ENCODE measurements at regions not wholly inside any gene's neighbourhood (a gene's known extent, or its start where the extent isn't known, plus 50 kb on each side); places are given as distances from the start of the nearest gene placed in this dataset.

DNA sequence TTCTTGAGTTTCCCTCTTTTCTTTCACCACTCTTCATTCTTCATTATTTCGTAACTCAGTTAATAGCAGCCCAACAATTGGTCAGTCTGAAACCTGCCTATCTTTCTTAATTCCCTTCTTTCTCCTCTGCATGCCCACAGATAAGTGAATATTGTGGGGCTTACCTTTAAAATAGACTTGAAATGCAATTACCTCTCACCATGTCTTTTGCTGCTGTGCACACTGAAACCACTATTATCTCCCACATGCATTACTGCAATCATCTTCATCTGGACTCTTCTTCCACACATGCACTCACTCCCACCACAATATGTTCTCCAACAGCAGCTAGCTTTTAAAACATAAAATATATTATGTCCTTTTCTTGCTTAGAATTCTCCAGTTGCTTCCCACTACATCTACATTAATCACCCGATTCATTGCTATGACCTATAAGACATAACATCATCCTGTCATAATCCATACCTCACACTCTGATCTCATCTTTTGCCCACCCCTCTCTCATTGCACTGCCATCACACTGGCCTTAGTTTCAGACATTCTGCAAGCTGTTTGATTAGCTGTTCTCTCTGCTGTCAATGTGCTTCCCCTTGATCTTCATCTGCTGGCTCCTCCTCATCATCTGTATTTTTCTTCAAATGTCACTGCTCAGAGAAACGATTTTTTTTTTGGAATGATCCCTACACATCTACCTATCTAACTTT is 304.8 kb downstream of the PTPRC start:
- ChIA-PET RAD21 (ENCODE audit: unreplicated experiment) (no interaction called here), CTCF (no interaction called here), POLR2A (no interaction called here), SMC1A (ENCODE audit: uncharacterized antibody, unreplicated experiment) (no interaction called here)
- no peaks in the 10 kb centered on the region for H3K4me1 ChIP-seq (ENCODE audit: control insufficient read depth, insufficient read depth, low read length)
- no peaks in the 10 kb centered on the region for H3K79me2 ChIP-seq (ENCODE audit: control insufficient read depth, insufficient read depth, low read length)
- H3K36me3 ChIP-seq (ENCODE audit: control insufficient read depth in 2 of 2, insufficient read depth in 2 of 2, low read length in 1 of 2): no peaks in the 10 kb centered on the region
- H3K9me3 ChIP-seq (replicated peaks; ENCODE audit: control insufficient read depth, insufficient read depth, low read length): no peaks in the 10 kb centered on the region; the same call in 1 of the 3 replicates
- ATAC-seq: no peak
- no peak overlapping the region for H3K27ac ChIP-seq (ENCODE audit: control insufficient read depth, insufficient read depth)
- H3K4me2 ChIP-seq (ENCODE audit: control insufficient read depth, insufficient read depth): no peak overlapping the region
- TF ChIP-seq NR2C1 (IDR thresholded peaks at IDR 0.05) (no peak), NFXL1 (IDR thresholded peaks at IDR 0.05; ENCODE audit: borderline replicate concordance) (no peak), SIN3A (IDR thresholded peaks at IDR 0.05; ENCODE audit: low read depth, low read length) (no peak), YY1 (IDR thresholded peaks at IDR 0.05; ENCODE audit: low read depth, low read length) (no peak), SMAD5 (IDR thresholded peaks at IDR 0.05; ENCODE audit: low read depth) (no peak), ZBED1 (IDR thresholded peaks at IDR 0.05; ENCODE audit: borderline replicate concordance) (no peak), LARP7 (IDR thresholded peaks at IDR 0.05) (no peak), ATF7 (IDR thresholded peaks at IDR 0.05; ENCODE audit: low read depth) (no peak), HDGF (IDR thresholded peaks at IDR 0.05) (no peak), TARDBP (IDR thresholded peaks at IDR 0.05; ENCODE audit: borderline replicate concordance) (no peak)
- FAIRE-seq: no peak
- 37% methylated on average over 3 of the region's 3 CpGs for whole genome bisulfite sequencing (ENCODE audit: insufficient coverage, insufficient replicate concordance, low lambda C conversion rate, missing lambda C conversion rate)
- H3K9ac ChIP-seq (ENCODE audit: control insufficient read depth, insufficient read depth, low read length): no peak overlapping the region
- no peaks in the 10 kb centered on the region for H4K20me1 ChIP-seq (ENCODE audit: control insufficient read depth, insufficient read depth)
- in situ Hi-C loops (cut with MboI) (no loop called here), intact Hi-C loops (cut with micrococcal nuclease; ENCODE audit: unreplicated experiment) (no loop called here)
- H3K27me3 ChIP-seq (replicated peaks in 1 of 2; ENCODE audit: control insufficient read depth in 2 of 2, insufficient read depth in 2 of 2, low read length in 1 of 2): no peaks in the 10 kb centered on the region
- DNase-seq (ENCODE audit: low read depth, low spot score): no peak
- BruUV-seq (replicated peaks): no TSS peak
- no peak overlapping the region for H3K4me3 ChIP-seq
- no peak overlapping the region for H2AFZ ChIP-seq (ENCODE audit: control insufficient read depth, low read depth, low read length)

DNA sequence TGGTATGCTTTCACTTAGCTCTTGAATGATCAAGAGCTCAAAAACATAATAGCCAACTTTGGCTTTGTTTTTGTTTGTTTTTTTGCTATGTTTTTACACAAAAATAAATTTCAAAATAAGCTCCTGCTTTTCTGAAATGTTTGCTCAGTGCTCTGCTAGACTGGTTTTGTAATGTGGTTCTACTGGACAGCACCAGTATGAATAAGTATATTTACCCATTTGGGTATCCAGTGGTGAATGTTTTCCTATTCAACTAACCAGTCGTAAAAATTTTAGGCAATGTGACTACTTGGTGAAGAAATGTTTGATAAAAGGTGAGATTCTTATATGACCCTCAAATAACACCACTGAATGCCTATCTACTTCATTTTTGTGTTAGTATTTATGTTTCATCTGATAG is 308.6 kb downstream of the PTPRC start:
- Histone ChIP-seq H2AFZ (ENCODE audit: control insufficient read depth, low read depth, low read length) (no peak overlapping the region), H3K4me1 (ENCODE audit: control insufficient read depth, insufficient read depth, low read length) (no peaks in the 10 kb centered on the region), H3K27ac (ENCODE audit: control insufficient read depth, insufficient read depth) (no peak overlapping the region), H4K20me1 (ENCODE audit: control insufficient read depth, insufficient read depth) (no peaks in the 10 kb centered on the region), H3K4me2 (ENCODE audit: control insufficient read depth, insufficient read depth) (no peak overlapping the region), H3K79me2 (ENCODE audit: control insufficient read depth, insufficient read depth, low read length) (no peaks in the 10 kb centered on the region), H3K4me3 (no peak overlapping the region), H3K9me3 (replicated peaks; ENCODE audit: control insufficient read depth, insufficient read depth, low read length) (no peaks in the 10 kb centered on the region; the same call in 2 of the 3 replicates), H3K36me3 (ENCODE audit: control insufficient read depth in 2 of 2, insufficient read depth in 2 of 2, low read length in 1 of 2) (no peaks in the 10 kb centered on the region), H3K9ac (ENCODE audit: control insufficient read depth, insufficient read depth, low read length) (no peak overlapping the region), H3K27me3 (replicated peaks in 1 of 2; ENCODE audit: control insufficient read depth in 2 of 2, insufficient read depth in 2 of 2, low read length in 1 of 2) (no peaks in the 10 kb centered on the region)
- intact Hi-C loops (cut with micrococcal nuclease; ENCODE audit: unreplicated experiment) (no loop called here), in situ Hi-C loops (cut with MboI) (no loop called here)
- ATAC-seq (no peak), FAIRE-seq (no peak), DNase-seq (ENCODE audit: low read depth, low spot score) (no peak)
- RAD21 ChIA-PET (ENCODE audit: unreplicated experiment): interaction anchor here (1.3 kb wide), 1 partner anchor 11 kb away, joined by 5 read pairs; no protein-coding TSS in a partner anchor
- 53% methylated on average over 1 of the region's 1 CpG for WGBS (ENCODE audit: insufficient coverage, insufficient replicate concordance, low lambda C conversion rate, missing lambda C conversion rate)
- CTCF ChIA-PET: no interaction called here
- POLR2A ChIA-PET: no interaction called here
- no peak for TF ChIP-seq IRF4 (IDR thresholded peaks at IDR 0.05; ENCODE audit: low read depth, low read length)
- TF ChIP-seq GABPA (IDR thresholded peaks at IDR 0.05; ENCODE audit: low read depth): no peak
- TF ChIP-seq BMI1 (IDR thresholded peaks at IDR 0.05; ENCODE audit: borderline replicate concordance): no peak
- no peak for TF ChIP-seq ZNF622 (IDR thresholded peaks at IDR 0.05)
- no peak for TF ChIP-seq PML (IDR thresholded peaks at IDR 0.05; ENCODE audit: low read length)
- TF ChIP-seq NFYB (IDR thresholded peaks at IDR 0.05; ENCODE audit: insufficient read depth, low read depth, low read length): no peak
- no TSS peak for BruUV-seq (replicated peaks)
- SMC1A ChIA-PET (ENCODE audit: uncharacterized antibody, unreplicated experiment): interaction anchor here (0.8 to 1.0 kb wide), 3 partner anchors 11 to 193 kb away, joined by 3 read pairs; no protein-coding TSS in a partner anchor
